Heart left ventricle (tissue), 16 donors: ENCODE measurements at regions not wholly inside any gene's neighbourhood (a gene's known extent, or its start where the extent isn't known, plus 50 kb on each side); places are given as distances from the start of the nearest gene placed in this dataset.

Source experiments
- ATAC-seq, 4 donors: fragments of 200-7000 bp; cut with Tn5 transposase; one replicate each; pipeline ENCODE4 v1.9.1; 2020 to 2022; ENCODE audit warnings: moderate library complexity in 4 of 4, mild to moderate bottlenecking in 3 of 4, moderate number of reproducible peaks in 1 of 4
- DNase-seq, 5 donors: peaks; one replicate each; pipeline ENCODE4 v3.0.0-alpha.2; 2020
- H3K27ac ChIP-seq, 12 donors: fragments of 200-600 bp; sonication (generic) in 4 of 12; one replicate each; pipeline versions ENCODE4 v1.5.0 to v1.8.0; 2016 to 2022; ENCODE audit warnings: mild to moderate bottlenecking in 2 of 12
- H3K27me3 ChIP-seq, 9 donors: fragments of 200-600 bp; sonication (generic) in 2 of 9; one replicate each; pipeline versions ENCODE4 v1.5.1 to v1.8.0; 2016 to 2022; ENCODE audit warnings: mild to moderate bottlenecking in 3 of 9
- H3K36me3 ChIP-seq, 9 donors: fragments of 200-600 bp; sonication (generic) in 2 of 9; one replicate each; pipeline versions ENCODE4 v1.5.0 to v1.8.0; 2018 to 2022; ENCODE audit warnings: mild to moderate bottlenecking in 2 of 9
- H3K4me1 ChIP-seq, 12 donors: fragments of 200-600 bp; sonication (generic) in 4 of 12; one replicate each; pipeline versions ENCODE4 v1.5.0 to v1.8.0; 2016 to 2022; ENCODE audit warnings: mild to moderate bottlenecking in 3 of 12
- H3K4me3 ChIP-seq, 12 donors: fragments of 200-600 bp; sonication (generic) in 4 of 12; one replicate each; pipeline versions ENCODE4 v1.5.0 to v1.8.0; 2017 to 2022; ENCODE audit warnings: mild to moderate bottlenecking in 9 of 12, moderate library complexity in 4 of 12
- H3K9me3 ChIP-seq, 12 donors: fragments of 200-600 bp; sonication (generic) in 4 of 12; one replicate each; pipeline versions ENCODE4 v1.5.0 to v1.8.0; 2016 to 2022; ENCODE audit warnings: mild to moderate bottlenecking in 1 of 12
- POLR2A ChIP-seq, 2 donors: fragments of 450-650 bp; IDR thresholded peaks; one replicate each; pipeline ENCODE4 v1.6.1; 2017; ENCODE audit warnings: antibody characterized with exemption in 2 of 2, mild to moderate bottlenecking in 2 of 2, moderate library complexity in 2 of 2
- WGBS, 4 donors: extraction: QIAGEN DNeasy Blood & Tissue Kit in 2 of 4; methylation state at CpG; one replicate each; pipeline versions ENCODE4 v1.1.5 to v1.1.7; 2013 to 2018; 5-methylcytosine and 5-hydroxymethylcytosine counted together
- intact Hi-C, 10 donors: fragments of 100-400 bp; cut with DNase I; formaldehyde crosslinking; loops; one replicate each; pipeline versions ENCODE4 v1.11.1 to v1.14.2; 2022
- TF ChIP-seq, protein P1 (sequence below), 12 donors: fragments of 200-600 bp; sonication (generic) in 4 of 12; IDR thresholded peaks; one replicate each; pipeline versions ENCODE4 v1.5.0 to v1.8.0; 2018 to 2022; ENCODE audit warnings: antibody characterized with exemption in 12 of 12, mild to moderate bottlenecking in 5 of 12
- donor health status: ischemic (EF 13 %, LVEDD 7.1; RV severe dilation, severe dysfunction).
- donor health status: healthy with polysubstance abuse.
- donor health status: DM: no; HTN: yes; CAD: no.
- donor health status: DM: no; HTN: no; CAD: no.
- donor health status: ischemic (EF 25% LVEDD 6.9; RV normal size, moderate dysfunction).
- donor health status: ischemic (EF 25% LVEDD 5.7; RV mildly dilated, moderate dysfunction).
- donor health status: healthy.
- donor health status: DM: yes; HTN: yes; CAD: no.
- donor health status: ischemic (EF 35%, LVEDD 5.7; RV mildly dilated, moderate dysfunction).
- donor health status: nonischemic (EF 11% LVEDD 7.7; RV severe dilation, severe dysfunction).
- donor health status: DM: yes; HTN: yes; CAD: no.
- donor health status: PGD.
- donor health status: ischemic (EF 29% LVEDD 5.4; RV normal size, mild dysfunction).
- donor health status: nonischemic (EF 23%, LVEDD 6.1; RV moderate dilation, normal function).

DNA sequence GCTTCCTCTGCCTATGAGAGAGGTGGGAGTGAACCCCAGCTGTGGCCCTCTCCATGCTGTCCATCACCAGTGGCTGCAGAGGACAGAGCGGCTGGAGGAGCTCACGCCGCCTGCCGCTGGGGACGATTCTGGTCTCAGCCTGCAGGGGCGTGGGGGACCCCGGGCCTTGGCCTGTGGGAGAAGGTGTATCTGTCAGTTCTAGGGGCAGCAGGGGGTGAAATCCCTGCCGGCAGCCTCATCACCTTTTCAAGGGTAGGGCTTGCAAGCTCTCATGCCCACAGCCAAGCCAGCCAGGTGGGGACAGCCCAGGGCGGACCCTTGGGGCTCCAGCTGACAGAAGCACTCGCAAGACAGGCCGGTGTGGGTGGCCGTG is 80.2 kb downstream of the TSPAN17 start:
- peaks cover 0 to 92% (median 22%) of the 10 kb centered on the region in 9 donors for H3K27me3 ChIP-seq
- WGBS, 4 donors = 80 to 85% (median 81%) methylated on average over 12 of the region's 12 CpGs; no CpG with 5 or more reads in 1 of the 4 donors
- H3K4me1 ChIP-seq = no peaks in the 10 kb centered on the region
- ATAC-seq (no peak), DNase-seq (peak in 1 of 5 donors; percentile 33)
- H3K4me3 ChIP-seq = no peak overlapping the region
- H3K36me3 ChIP-seq = no peaks in the 10 kb centered on the region
- H3K9me3 ChIP-seq = peaks cover 0 to 7% (median 0%) of the 10 kb centered on the region in 12 donors
- no peak overlapping the region for H3K27ac ChIP-seq
- TF ChIP-seq POLR2A (IDR thresholded peaks at IDR 0.05) = no peak
- TF ChIP-seq, protein P1, sequence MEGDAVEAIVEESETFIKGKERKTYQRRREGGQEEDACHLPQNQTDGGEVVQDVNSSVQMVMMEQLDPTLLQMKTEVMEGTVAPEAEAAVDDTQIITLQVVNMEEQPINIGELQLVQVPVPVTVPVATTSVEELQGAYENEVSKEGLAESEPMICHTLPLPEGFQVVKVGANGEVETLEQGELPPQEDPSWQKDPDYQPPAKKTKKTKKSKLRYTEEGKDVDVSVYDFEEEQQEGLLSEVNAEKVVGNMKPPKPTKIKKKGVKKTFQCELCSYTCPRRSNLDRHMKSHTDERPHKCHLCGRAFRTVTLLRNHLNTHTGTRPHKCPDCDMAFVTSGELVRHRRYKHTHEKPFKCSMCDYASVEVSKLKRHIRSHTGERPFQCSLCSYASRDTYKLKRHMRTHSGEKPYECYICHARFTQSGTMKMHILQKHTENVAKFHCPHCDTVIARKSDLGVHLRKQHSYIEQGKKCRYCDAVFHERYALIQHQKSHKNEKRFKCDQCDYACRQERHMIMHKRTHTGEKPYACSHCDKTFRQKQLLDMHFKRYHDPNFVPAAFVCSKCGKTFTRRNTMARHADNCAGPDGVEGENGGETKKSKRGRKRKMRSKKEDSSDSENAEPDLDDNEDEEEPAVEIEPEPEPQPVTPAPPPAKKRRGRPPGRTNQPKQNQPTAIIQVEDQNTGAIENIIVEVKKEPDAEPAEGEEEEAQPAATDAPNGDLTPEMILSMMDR (IDR thresholded peaks at IDR 0.05) = no peak
- intact Hi-C loops = no loop called here

DNA sequence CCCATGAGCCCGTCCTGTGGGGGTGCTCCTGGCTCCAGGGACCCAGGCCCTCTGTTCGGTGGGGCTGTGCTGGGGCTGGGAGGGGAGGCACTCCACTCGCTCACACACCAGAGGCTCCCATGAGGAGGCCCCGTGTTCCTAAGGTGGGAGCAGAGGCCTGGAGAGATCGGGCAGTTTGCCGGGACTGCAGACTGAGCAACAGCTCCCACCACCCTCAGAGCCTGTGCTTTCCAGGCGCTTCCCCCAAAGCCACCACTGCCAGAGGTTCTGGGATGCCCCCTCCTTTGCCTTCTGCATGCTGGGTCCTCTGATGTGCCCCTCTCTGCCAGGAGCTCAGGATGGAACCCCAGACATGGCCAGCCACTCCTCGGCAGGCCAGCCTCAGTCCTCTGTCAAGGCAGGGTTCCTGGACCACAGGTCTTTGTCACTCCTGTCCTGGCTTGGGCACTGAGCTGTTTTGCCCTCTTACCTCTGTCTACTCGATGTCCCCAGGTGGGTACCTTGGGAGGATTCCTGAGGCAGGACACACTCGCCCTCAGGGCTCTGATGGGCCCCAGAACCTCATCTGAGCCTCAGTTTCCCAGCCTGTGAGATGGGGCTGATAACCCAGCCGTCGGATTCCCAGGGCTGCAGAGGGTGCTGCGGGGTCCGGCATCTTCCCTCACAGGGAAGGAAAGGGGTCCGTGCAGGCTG is 80.8 kb downstream of the TSPAN17 start:
- WGBS, 4 donors = 85 to 91% (median 86%) methylated on average over 10 to 15 of the region's 15 CpGs
- Histone ChIP-seq H3K9me3 (peaks cover 0 to 7% (median 0%) of the 10 kb centered on the region in 12 donors), H3K4me1 (no peaks in the 10 kb centered on the region), H3K27me3 (peaks cover 0 to 94% (median 22%) of the 10 kb centered on the region in 9 donors), H3K27ac (no peak overlapping the region), H3K4me3 (no peak overlapping the region), H3K36me3 (no peaks in the 10 kb centered on the region)
- DNase-seq (peak in 1 of 5 donors; percentile 8), ATAC-seq (no peak)
- intact Hi-C loops = no loop called here
- TF ChIP-seq POLR2A (IDR thresholded peaks at IDR 0.05) = no peak
- TF ChIP-seq, protein P1 (IDR thresholded peaks at IDR 0.05) = no peak

DNA sequence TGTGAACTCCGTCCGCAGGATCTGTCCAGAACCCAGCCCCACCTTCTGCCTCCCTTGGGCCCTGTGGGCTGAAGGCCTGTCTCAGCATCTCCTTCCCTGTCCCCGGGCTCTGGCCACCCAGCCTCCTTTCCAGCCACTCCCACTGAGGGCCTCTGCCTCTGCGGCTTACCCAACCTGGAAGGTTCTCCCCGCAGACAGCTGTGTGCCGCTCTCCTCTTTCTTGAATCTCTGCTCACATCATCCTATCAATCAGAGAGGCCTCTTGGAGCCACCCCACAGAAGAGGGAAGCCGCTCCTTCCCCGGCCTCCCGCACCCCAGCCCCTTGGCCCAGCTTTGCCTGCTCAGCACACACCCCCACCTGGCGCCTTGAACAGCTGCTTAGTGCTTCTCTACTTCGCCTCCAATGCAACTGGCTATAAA is 81.5 kb upstream of the UNC5A start:
- no peak overlapping the region for H3K4me3 ChIP-seq
- H3K9me3 ChIP-seq = peaks cover 0 to 7% (median 0%) of the 10 kb centered on the region in 12 donors
- peaks cover 0 to 94% (median 25%) of the 10 kb centered on the region in 9 donors for H3K27me3 ChIP-seq
- intact Hi-C loops = no loop called here
- no peak for ATAC-seq
- TF ChIP-seq, protein P1 (IDR thresholded peaks at IDR 0.05) = no peak
- no peak for TF ChIP-seq POLR2A (IDR thresholded peaks at IDR 0.05)
- WGBS, 4 donors = 78 to 86% (median 82%) methylated on average over 11 of the region's 11 CpGs
- DNase-seq = no peak
- no peaks in the 10 kb centered on the region for H3K4me1 ChIP-seq
- H3K36me3 ChIP-seq = no peaks in the 10 kb centered on the region
- H3K27ac ChIP-seq = no peak overlapping the region

DNA sequence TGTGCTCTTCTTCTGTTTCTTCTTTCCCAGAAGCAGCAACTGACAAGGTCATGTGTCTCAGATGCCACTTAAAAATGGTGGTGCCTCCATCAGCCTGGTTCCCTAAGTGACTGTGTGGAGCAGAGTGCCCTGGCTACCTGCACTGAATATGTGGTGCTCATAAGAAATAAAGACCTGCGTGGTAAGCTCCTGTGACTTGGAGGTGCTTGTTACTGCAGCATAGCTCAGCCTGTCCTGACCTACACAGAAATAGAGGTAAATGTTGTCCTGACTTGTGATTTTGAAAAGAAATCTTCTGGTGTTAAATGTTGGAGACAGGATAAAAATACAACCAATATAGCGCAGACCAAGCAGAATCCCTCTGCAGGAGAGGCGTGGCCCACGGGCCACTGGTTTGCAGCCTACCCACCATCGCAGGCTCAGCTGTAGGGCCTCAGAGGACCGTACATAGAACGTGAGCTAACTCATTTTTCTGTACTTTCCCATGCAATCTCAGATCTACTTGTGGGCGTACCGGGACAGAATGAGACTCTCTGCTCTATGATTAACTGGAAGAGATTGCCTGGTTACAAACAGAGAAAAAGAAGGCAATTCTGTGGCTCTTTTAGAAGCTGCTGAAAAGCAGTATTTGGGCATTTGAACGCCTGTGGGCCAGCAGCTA is 79.4 kb upstream of the UNC5A start:
- H3K9me3 ChIP-seq = peaks cover 0 to 7% (median 0%) of the 10 kb centered on the region in 12 donors
- H3K36me3 ChIP-seq = no peaks in the 10 kb centered on the region
- peaks cover 6 to 95% (median 28%) of the 10 kb centered on the region in 9 donors for H3K27me3 ChIP-seq
- H3K27ac ChIP-seq = no peak overlapping the region
- ATAC-seq = no peak
- no peaks in the 10 kb centered on the region for H3K4me1 ChIP-seq
- intact Hi-C loops = no loop called here
- H3K4me3 ChIP-seq = no peak overlapping the region
- TF ChIP-seq POLR2A (IDR thresholded peaks at IDR 0.05) = no peak
- TF ChIP-seq, protein P1 (IDR thresholded peaks at IDR 0.05) = no peak
- WGBS, 4 donors = 90 to 94% (median 93%) methylated on average over 10 of the region's 10 CpGs
- no peak for DNase-seq
